Neural cell (in vitro differentiated cells): ENCODE measurements at regions not wholly inside any gene's neighbourhood (a gene's known extent, or its start where the extent isn't known, plus 50 kb on each side); places are given as distances from the start of the nearest gene placed in this dataset.

Experiments used
- H2AFZ ChIP-seq: fragments of 200-600, 300-800 bp; sonication (generic), shearing (Covaris generic); 2 replicates; pipeline ENCODE4 v1.6.0; 2014; ENCODE audit warnings: low read depth, mild to moderate bottlenecking, antibody characterized with exemption, low read length, moderate library complexity
- H3F3A ChIP-seq: fragments of 200-600 bp; shearing (Covaris generic); 2 replicates; pipeline ENCODE4 v1.6.1; 2016; ENCODE audit warnings: mild to moderate bottlenecking, moderate library complexity, mixed read lengths, antibody characterized with exemption, low read length; ENCODE audit not compliant: insufficient read depth, poor library complexity, severe bottlenecking
- H3K27ac ChIP-seq: fragments of 200-600, 300-800 bp; sonication (generic), shearing (Covaris generic); 2 replicates; pipeline ENCODE4 v1.5.1; 2014; ENCODE audit warnings: mild to moderate bottlenecking, low read length, moderate library complexity
- H3K27me3 ChIP-seq: fragments of 300-800, 200-600 bp; sonication (generic), shearing (Covaris generic); 2 replicates; pipeline ENCODE4 v1.6.0; 2014; ENCODE audit warnings: mild to moderate bottlenecking, low read depth, low read length, moderate library complexity; ENCODE audit not compliant: insufficient read depth
- H3K36me3 ChIP-seq: fragments of 300-800, 200-600 bp; sonication (generic), shearing (Covaris generic); 2 replicates; pipeline ENCODE4 v1.5.1; 2014; ENCODE audit warnings: mild to moderate bottlenecking, antibody characterized with exemption, low read length, moderate library complexity; ENCODE audit not compliant: insufficient read depth
- H3K4me2 ChIP-seq: fragments of 300-800, 200-600 bp; sonication (generic), shearing (Covaris generic); 2 replicates; pipeline ENCODE4 v1.6.0; 2014; ENCODE audit warnings: mild to moderate bottlenecking, low read length
- H3K4me3 ChIP-seq: fragments of 300-800, 200-600 bp; sonication (generic), shearing (Covaris generic); 2 replicates; pipeline ENCODE4 v1.5.1; 2014; ENCODE audit warnings: mild to moderate bottlenecking, low read length, moderate library complexity
- H3K79me2 ChIP-seq: fragments of 200-600 bp; shearing (Covaris generic); replicated peaks from 2 replicates; pipeline ENCODE4 v1.6.0; 2014; ENCODE audit warnings: mild to moderate bottlenecking, low read length, moderate library complexity; ENCODE audit not compliant: insufficient read depth
- H3K9ac ChIP-seq: fragments of 300-800, 200-600 bp; sonication (generic), shearing (Covaris generic); 2 replicates; pipeline ENCODE4 v1.6.1; 2016; ENCODE audit warnings: mild to moderate bottlenecking, low read length, mixed read lengths
- H3K9me2 ChIP-seq: fragments of 200-600 bp; shearing (Covaris generic); 2 replicates; pipeline ENCODE4 v1.6.1; 2016; ENCODE audit warnings: mild to moderate bottlenecking, low read length, mixed read lengths; ENCODE audit not compliant: insufficient read depth
- H3K9me3 ChIP-seq: fragments of 200-600, 300-800 bp; sonication (generic), shearing (Covaris generic); 2 replicates; pipeline ENCODE4 v1.6.1; 2016; ENCODE audit warnings: mild to moderate bottlenecking, mixed run types, low read length, moderate library complexity, mixed read lengths
- H4K20me1 ChIP-seq: fragments of 200-600 bp; shearing (Covaris generic); 2 replicates; pipeline ENCODE4 v1.6.1; 2016; ENCODE audit warnings: mild to moderate bottlenecking, mixed run types; ENCODE audit not compliant: insufficient read depth
- EP300 ChIP-seq: fragments of 450-650 bp; conservative IDR thresholded peaks from 2 replicates; pipeline ENCODE4 v1.6.1; 2014; ENCODE audit warnings: antibody characterized with exemption, mild to moderate bottlenecking, moderate library complexity; ENCODE audit not compliant: poor library complexity, severe bottlenecking
- EZH2 ChIP-seq: fragments of 200-600, 300-800 bp; shearing (Covaris generic), sonication (generic); IDR thresholded peaks from 2 replicates; pipeline ENCODE4 v1.6.1; 2014; ENCODE audit warnings: antibody characterized with exemption, low read length, borderline replicate concordance, mild to moderate bottlenecking; ENCODE audit not compliant: insufficient read depth, poor library complexity, severe bottlenecking
- MXI1 ChIP-seq: fragments of 450-650 bp; conservative IDR thresholded peaks from 2 replicates; pipeline ENCODE4 v1.6.1; 2014; ENCODE audit warnings: antibody characterized with exemption, mild to moderate bottlenecking; ENCODE audit not compliant: poor library complexity, severe bottlenecking
- POLR2AphosphoS5 ChIP-seq: IDR thresholded peaks from 2 replicates; pipeline ENCODE4 v1.6.1; 2012
- RAD21 ChIP-seq: fragments of 450-650 bp; conservative IDR thresholded peaks from 2 replicates; pipeline ENCODE4 v1.6.1; 2014; ENCODE audit warnings: antibody characterized with exemption, mild to moderate bottlenecking, moderate library complexity
- REST ChIP-seq: IDR thresholded peaks from 2 replicates; pipeline ENCODE4 v1.6.1; 2012; ENCODE audit warnings: borderline replicate concordance
- SMC3 ChIP-seq: fragments of 450-650 bp; conservative IDR thresholded peaks from 2 replicates; pipeline ENCODE4 v1.6.1; 2014; ENCODE audit warnings: antibody characterized with exemption, mild to moderate bottlenecking, moderate library complexity; ENCODE audit not compliant: poor library complexity
- TAF1 ChIP-seq: IDR thresholded peaks from 2 replicates; pipeline ENCODE4 v1.6.1; 2012; ENCODE audit warnings: low read depth
- TF ChIP-seq, protein P1 (sequence below): fragments of 450-650 bp; IDR thresholded peaks from 2 replicates; pipeline ENCODE4 v1.5.1; 2014; ENCODE audit warnings: antibody characterized with exemption, mild to moderate bottlenecking, moderate library complexity; ENCODE audit not compliant: poor library complexity, severe bottlenecking

DNA sequence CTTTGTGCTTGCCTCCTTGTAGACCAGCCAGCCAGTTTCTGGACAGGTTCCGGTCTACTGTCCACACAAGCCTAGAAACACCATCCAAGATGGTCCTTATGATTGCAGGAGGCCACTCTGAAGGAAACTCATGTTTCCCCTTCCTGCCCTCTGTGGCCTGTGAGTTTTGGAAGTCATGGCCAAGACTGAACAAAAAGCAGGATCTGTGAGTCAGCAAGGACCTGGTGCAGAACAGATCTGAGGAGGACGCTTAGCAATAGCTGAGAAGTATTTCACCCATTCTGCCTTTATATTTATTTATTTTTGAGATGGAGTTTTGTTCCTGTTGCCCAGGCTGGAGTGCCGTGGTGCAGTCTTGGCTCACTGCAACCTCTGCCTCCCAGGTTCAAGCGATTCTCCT, 134.6 kb upstream of the EEF1E1 start:
- Histone ChIP-seq H3F3A (no peaks in the 10 kb centered on the region), H3K27me3 (no peaks in the 10 kb centered on the region), H3K27ac (no peak overlapping the region), H3K36me3 (no peaks in the 10 kb centered on the region), H3K9me3 (no peaks in the 10 kb centered on the region), H2AFZ (no peak overlapping the region), H4K20me1 (no peaks in the 10 kb centered on the region), H3K9ac (no peak overlapping the region), H3K4me2 (no peak overlapping the region), H3K79me2 (no peaks in the 10 kb centered on the region), H3K4me3 (no peak overlapping the region), H3K9me2 (no peaks in the 10 kb centered on the region)
- TF ChIP-seq TAF1 = no peak
- no peak for TF ChIP-seq POLR2AphosphoS5
- TF ChIP-seq REST = no peak
- TF ChIP-seq, protein P1, sequence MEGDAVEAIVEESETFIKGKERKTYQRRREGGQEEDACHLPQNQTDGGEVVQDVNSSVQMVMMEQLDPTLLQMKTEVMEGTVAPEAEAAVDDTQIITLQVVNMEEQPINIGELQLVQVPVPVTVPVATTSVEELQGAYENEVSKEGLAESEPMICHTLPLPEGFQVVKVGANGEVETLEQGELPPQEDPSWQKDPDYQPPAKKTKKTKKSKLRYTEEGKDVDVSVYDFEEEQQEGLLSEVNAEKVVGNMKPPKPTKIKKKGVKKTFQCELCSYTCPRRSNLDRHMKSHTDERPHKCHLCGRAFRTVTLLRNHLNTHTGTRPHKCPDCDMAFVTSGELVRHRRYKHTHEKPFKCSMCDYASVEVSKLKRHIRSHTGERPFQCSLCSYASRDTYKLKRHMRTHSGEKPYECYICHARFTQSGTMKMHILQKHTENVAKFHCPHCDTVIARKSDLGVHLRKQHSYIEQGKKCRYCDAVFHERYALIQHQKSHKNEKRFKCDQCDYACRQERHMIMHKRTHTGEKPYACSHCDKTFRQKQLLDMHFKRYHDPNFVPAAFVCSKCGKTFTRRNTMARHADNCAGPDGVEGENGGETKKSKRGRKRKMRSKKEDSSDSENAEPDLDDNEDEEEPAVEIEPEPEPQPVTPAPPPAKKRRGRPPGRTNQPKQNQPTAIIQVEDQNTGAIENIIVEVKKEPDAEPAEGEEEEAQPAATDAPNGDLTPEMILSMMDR = no peak
- TF ChIP-seq SMC3 = no peak
- no peak for TF ChIP-seq MXI1
- no peak for TF ChIP-seq EP300
- TF ChIP-seq EZH2 = no peak
- TF ChIP-seq RAD21 = no peak

GRCh38 chr6:8234321-8234720, 132.0 kb upstream of the EEF1E1 start:
- H3K4me3 ChIP-seq = no peak overlapping the region
- no peaks in the 10 kb centered on the region for H3F3A ChIP-seq
- no peak overlapping the region for H2AFZ ChIP-seq
- no peaks in the 10 kb centered on the region for H3K36me3 ChIP-seq
- H3K4me2 ChIP-seq = no peak overlapping the region
- H3K27ac ChIP-seq = no peak overlapping the region
- H3K9ac ChIP-seq = no peak overlapping the region
- no peaks in the 10 kb centered on the region for H3K9me2 ChIP-seq
- no peaks in the 10 kb centered on the region for H3K9me3 ChIP-seq
- H4K20me1 ChIP-seq = no peaks in the 10 kb centered on the region
- H3K27me3 ChIP-seq = no peaks in the 10 kb centered on the region
- TF ChIP-seq MXI1 (no peak), EP300 (no peak), REST (no peak), RAD21 (no peak), TAF1 (no peak), SMC3 (no peak), POLR2AphosphoS5 (no peak), EZH2 (no peak)
- TF ChIP-seq, protein P1 = no peak
- no peaks in the 10 kb centered on the region for H3K79me2 ChIP-seq
